Epidermal melanocyte (primary cell): ENCODE measurements at regions not wholly inside any gene's neighbourhood (a gene's known extent, or its start where the extent isn't known, plus 50 kb on each side); places are given as distances from the start of the nearest gene placed in this dataset.
"Not testable (repeated sequence)": the region's sequence is repeated elsewhere in the genome, so short reads cannot be mapped to it uniquely, and the experiment has no call there.

ENCODE experiments used
- DNase-seq: peaks from one replicate; pipeline ENCODE4 v3.0.0; 2011; ENCODE audit warnings: low spot score; ENCODE audit not compliant: insufficient read length

- not testable (repeated sequence) for DNase-seq
Observed at GRCh38 chr15:84094720-84095119, 140.9 kb upstream of the GOLGA6L4 start.

GRCh38 chr15:84097053-84097452 is 138.5 kb upstream of the GOLGA6L4 start:
- DNase-seq = not testable (repeated sequence)

GRCh38 chr15:84098604-84099003 is 137.0 kb upstream of the GOLGA6L4 start:
- DNase-seq = no peak

GRCh38 chr15:84099181-84099580 is 136.4 kb upstream of the GOLGA6L4 start:
- no peak for DNase-seq

- DNase-seq = no peak
Observed at GRCh38 chr15:84103345-84103744, 132.2 kb upstream of the GOLGA6L4 start.

GRCh38 chr15:84104853-84105252 is 130.7 kb upstream of the GOLGA6L4 start:
- no peak for DNase-seq

- no peak for DNase-seq
Observed at GRCh38 chr15:84108728-84109127, 126.8 kb upstream of the GOLGA6L4 start.

- DNase-seq = no peak
Observed at GRCh38 chr15:84111575-84111974, 124.0 kb upstream of the GOLGA6L4 start.

GRCh38 chr15:84112025-84112424 is 123.5 kb upstream of the GOLGA6L4 start:
- no peak for DNase-seq

GRCh38 chr15:84113919-84114318 is 121.7 kb upstream of the GOLGA6L4 start:
- no peak for DNase-seq

- not testable (repeated sequence) for DNase-seq
Observed at GRCh38 chr15:84114680-84115079, 120.9 kb upstream of the GOLGA6L4 start.

GRCh38 chr15:84119351-84119750 is 116.2 kb upstream of the GOLGA6L4 start:
- not testable (repeated sequence) for DNase-seq

- DNase-seq = not testable (repeated sequence)
Observed at GRCh38 chr15:84120903-84121302, 114.7 kb upstream of the GOLGA6L4 start.

GRCh38 chr15:84128706-84129105 is 106.9 kb upstream of the GOLGA6L4 start:
- not testable (repeated sequence) for DNase-seq

GRCh38 chr15:84130098-84130831 is 105.3 kb upstream of the GOLGA6L4 start:
- not testable (repeated sequence) for DNase-seq

GRCh38 chr15:84135931-84136456 is 99.6 kb upstream of the GOLGA6L4 start:
- DNase-seq = not testable (repeated sequence)

GRCh38 chr15:84142888-84143337 is 92.7 kb upstream of the GOLGA6L4 start:
- DNase-seq = peak; percentile 71

GRCh38 chr15:84143753-84144314 is 91.7 kb upstream of the GOLGA6L4 start:
- no peak for DNase-seq

GRCh38 chr15:84144946-84145345 is 90.6 kb upstream of the GOLGA6L4 start:
- not testable (repeated sequence) for DNase-seq

GRCh38 chr15:84146299-84146698 is 89.3 kb upstream of the GOLGA6L4 start:
- not testable (repeated sequence) for DNase-seq

- not testable (repeated sequence) for DNase-seq
Observed at GRCh38 chr15:84147307-84147706, 88.3 kb upstream of the GOLGA6L4 start.

- no peak for DNase-seq
Observed at GRCh38 chr15:84151205-84151931, 84.2 kb upstream of the GOLGA6L4 start.
